GM19395 (cell line): ENCODE measurements at regions not wholly inside any gene's neighbourhood (a gene's known extent, or its start where the extent isn't known, plus 50 kb on each side); places are given as distances from the start of the nearest gene placed in this dataset.

Experiments
- ATAC-seq: cut with Tn5 transposase; IDR thresholded peaks from one replicate; pipeline ENCODE4 v1.9.1; 2021; ENCODE audit warnings: mild to moderate bottlenecking, moderate library complexity; ENCODE audit not compliant: unreplicated experiment

DNA sequence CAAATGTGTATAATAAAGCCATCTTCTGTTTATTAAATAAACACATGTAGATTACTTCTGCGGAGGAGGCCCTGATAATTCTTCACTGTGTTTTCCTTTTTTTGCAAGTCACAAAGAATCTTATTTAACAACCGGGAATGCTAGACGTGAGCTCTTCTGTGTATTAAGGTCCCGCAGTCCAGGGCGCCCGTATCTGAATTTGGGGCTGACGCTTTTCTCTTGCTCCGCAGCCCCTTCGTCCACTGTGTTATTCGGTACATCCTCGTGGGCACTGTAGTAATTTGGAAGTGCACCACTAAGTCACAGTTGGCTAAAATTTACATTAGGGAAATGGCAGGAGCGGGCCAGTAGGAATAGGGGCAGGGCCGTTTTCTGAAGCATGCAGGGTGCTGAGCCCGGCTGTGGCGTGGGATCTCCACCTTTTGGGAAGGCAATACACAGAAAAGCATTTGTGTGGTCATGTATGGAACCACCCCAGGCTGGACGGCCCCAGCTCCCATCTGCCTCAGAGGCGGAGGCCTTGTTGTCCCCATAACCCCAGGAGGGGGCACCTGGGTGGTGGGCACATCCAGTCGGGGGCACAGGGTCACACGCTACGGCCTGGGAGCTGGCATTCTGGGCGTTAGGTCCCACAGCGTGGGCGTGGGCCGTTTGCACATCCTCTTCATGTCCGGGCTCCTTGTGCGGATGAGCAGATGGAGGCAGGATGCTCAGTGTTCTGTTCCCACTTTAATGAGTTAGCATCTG is 258.7 kb upstream of the IRX4 start:
- no peak for ATAC-seq

DNA sequence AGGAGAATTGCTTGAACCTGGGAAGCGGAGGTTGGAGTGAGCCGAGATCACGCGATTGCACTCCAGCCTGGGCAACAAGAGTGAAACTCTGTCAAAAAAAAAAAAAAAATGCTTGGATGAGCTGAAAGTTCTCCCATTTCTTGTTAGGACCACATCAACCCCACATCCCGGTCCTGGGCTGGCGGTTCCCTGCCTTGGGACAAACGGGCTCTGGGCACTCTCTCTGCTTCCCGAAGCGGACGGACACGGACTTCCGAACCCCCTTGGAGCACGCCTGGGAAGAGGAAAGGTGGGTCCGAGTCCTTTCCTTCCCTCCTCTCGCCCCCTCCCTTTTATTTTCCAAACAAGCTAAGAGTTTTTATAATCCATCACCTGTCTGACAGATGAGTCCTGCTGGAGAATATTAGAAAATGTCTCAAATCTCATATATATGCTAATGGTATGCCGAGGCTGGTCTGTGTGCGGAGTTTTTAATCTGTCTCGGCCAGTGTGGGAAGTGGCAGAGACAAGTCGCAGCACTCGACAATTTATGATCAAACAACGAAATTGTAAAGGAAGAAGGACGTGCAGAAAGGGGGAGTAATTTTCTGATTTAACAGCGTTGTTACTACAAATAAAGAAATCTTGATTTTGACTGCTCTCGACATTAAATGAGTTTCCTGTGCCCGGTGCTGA is 257.9 kb upstream of the IRX4 start:
- no peak for ATAC-seq

DNA sequence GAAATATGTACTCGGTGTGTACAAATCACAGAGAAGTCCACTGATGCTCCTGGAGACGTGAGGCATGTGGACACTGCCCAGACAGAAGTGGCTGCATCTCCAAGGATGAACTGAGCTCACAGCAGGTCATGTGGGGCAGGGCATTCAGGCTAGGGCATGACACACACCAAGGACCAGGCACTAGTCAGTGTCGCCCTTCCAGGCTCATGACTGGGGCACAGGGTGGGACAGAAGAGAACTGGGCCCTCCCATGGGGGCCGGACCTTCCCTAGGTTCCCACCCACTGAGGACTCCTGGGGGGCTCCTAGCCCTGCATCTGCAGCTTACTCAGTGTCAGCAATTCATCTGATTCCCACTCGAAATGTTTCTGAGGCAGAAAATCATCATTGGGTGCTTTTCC is 256.8 kb upstream of the IRX4 start:
- no peak for ATAC-seq

DNA sequence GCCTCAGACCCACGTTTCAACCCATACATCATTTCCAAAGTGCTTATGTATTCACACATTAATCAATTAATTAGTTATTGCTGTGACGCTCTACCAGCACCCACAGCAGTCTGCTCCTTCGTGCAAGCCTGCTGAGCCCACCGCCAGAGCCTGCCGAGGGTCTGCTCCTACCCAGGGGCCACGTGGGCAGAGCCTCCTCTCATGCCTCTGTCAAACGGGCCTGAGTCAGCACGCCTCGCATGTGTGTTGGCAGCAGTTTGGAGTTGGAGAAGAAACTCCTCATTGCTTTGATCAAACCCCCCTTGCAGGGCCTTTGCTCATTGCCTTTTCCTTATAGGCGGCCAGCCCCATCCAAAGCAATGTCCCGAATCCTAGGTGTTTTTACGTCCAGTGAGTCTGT is 256.2 kb upstream of the IRX4 start:
- ATAC-seq = no peak

DNA sequence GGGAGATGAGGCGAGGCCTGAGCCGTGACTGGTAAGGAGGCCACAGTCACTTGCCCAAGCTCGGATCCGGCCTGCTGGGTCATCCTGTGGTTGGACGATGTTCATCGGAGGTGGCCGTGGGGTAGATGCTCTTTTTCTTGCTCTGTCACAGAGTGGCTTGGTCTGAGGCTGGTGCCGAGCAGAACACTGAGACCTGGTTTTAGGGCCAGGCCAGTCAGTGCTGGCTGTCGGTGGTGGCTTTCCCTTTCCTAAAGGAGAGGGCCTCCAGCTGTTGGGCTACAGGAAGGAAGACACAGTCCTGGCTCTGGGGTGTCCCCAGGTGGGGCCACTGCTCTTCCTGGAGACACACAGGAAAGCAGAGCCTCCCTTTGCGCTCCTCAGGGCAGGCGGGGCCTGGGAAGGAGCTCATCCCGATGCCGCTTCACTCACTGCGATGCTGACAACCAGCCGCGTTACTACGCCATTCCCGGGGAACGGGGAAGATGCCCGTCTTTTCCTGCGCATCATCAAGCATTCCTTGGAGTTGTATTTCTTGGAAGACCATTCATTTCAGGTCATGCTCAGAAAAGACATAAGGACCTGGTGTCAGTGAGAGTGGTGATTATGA is 254.8 kb upstream of the IRX4 start:
- ATAC-seq = no peak

DNA sequence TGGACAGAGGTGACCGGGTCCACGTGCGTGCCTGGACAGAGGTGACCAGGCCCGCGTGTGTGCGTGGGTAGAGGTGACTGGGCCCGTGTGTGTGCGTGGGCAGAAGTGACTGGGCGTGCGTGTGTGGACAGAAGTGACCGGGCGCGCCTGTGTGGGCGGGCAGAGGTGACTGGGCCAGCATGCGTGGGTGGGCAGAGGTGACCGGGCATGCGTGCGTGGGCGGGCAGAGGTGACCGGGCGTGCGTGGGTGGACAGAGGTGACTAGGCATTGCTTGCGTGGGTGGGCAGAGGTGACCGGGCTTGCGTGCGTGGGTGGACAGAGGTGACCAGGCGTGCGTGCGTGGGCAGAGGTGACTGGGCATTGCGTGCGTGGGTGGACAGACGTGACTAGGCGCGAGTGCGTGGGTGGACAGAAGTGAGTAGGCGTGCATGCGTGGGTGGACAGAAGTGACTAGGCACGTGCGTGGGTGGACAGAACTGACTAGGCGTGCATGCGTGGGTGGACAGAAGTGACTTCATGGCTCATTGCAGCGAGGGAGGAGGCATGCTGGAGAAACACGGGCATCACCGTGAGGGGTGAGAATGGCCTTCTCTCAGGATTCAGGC is 254.1 kb upstream of the IRX4 start:
- ATAC-seq = no peak

DNA sequence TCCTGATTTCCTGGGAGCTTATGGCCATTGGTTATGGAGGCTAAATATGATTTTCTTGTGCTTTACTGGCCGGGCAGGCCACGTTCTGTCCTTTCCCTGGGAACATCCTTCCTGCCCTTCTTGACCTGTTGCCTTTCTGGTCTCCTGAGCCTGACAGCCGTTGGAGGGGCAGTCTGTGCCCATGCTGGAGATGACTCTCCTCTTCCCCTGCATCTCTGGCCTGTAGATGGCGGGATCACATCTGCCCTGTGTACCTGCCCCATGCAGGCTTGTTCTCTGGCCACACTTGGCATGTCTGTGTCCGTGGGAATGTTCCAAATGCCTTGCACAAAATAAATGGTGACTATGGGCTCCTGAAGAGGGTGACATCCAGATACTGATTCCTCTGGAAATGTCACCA is 253.1 kb upstream of the IRX4 start:
- no peak for ATAC-seq

DNA sequence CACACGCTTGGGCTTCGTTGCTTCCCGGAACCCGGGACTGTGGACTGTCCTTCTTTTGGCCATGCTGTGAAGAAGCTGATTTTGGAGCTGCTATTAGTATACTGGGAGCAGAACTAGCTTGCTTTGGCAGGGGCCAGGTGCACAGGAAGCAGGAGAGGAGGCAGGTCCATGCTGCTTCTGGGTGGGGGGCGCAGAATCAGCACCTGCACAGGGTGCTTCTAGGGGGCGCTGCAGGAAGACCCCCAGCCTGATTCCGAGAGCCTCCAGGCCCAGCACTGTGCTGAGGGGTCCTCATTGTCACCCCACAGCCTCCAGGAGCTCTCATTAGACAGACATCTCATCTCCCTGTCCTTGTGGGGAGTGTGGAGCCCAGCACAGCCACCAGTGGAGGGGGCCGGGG is 252.6 kb upstream of the IRX4 start:
- ATAC-seq = no peak

DNA sequence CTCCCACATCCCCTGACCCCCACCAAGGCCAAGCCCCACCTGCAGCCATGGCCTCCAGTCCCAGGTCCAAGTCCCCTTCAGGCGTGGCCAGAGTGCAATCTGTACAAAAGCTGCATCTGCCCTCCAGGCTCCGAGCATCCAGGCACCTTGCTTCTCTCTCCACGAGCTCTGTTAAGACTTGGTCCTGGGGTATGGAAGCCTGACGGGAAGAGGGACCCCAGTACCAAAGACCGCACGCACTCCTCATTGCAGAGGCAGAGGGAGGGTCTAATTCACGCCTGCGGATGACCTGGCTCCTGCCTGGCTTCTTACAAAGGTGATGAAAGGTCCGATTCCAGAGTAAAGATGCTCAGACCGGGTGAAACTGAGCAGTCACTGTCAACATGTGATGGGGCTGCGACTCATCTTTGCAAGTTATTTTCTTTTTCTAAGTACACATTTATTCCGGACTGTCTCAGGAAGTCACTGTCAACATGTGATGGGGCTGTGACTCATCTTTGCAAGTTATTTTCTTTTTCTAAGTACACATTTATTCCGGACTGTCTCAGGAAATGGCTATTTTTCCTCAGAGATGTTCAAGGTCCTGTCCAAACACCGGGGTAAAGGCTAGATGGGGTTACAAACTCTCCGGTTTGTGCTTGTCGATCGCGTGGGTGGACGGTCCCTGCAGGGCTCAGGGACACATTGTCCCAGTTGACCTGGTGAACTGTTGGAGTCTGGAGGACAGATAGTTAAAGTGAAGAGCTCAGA is 252.0 kb upstream of the IRX4 start:
- ATAC-seq = no peak

DNA sequence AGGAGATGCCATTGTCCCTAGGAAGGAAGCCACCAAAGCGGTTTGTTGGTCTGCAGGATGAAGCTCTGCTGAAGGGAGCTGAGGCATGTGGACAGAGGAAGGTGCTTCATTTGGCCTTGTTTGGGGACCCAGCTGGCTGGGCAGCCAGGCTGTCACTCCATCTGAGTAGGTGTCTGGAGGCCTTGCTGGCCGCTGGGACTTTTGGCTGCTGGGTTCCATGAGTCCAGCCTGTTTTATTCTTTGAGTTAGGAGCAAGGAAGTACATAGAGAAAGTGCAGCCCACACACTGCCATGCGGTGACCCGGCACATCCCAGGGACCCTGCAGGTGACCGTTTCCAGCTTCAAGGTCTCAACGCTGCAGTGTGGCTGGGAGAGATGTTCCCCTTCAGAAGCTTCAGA is 251.2 kb upstream of the IRX4 start:
- ATAC-seq = no peak

DNA sequence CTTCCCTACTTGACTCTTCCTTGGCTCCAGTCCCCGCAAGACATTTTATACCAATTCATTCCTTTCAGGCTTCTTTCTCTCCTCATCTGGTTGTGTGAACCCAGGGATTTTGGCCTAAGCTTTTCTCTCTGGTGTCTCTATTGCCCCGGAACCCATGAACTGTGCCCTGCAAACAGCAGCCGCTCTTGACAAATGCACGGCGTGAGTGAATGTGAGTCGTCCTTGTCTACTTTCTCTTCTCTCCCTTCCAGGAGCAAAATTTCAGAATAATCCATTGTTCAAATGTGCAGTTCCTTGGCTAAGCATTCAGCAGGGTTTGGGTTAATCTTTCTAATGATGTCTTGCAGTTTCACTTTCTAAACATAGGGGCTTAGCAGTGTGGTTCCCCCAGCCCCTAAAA is 250.4 kb upstream of the IRX4 start:
- ATAC-seq = no peak

DNA sequence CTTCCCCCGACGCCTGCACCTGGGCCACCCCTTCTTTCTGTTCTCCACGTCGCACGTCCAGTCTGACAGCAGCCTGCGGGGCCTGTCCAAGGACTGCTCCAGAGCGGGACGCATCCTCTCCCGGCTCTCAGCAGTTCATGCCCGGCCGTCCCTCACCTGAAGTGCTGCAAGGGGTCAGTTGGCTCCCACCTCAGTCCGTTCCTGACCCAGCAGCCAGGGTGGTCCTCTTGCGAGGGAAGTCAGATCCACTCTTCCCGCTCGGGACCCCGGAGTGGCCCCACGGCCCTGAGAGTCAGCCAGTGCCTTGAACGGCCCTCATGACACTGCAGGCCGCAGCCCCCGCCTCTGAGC is 249.7 kb upstream of the IRX4 start:
- no peak for ATAC-seq

DNA sequence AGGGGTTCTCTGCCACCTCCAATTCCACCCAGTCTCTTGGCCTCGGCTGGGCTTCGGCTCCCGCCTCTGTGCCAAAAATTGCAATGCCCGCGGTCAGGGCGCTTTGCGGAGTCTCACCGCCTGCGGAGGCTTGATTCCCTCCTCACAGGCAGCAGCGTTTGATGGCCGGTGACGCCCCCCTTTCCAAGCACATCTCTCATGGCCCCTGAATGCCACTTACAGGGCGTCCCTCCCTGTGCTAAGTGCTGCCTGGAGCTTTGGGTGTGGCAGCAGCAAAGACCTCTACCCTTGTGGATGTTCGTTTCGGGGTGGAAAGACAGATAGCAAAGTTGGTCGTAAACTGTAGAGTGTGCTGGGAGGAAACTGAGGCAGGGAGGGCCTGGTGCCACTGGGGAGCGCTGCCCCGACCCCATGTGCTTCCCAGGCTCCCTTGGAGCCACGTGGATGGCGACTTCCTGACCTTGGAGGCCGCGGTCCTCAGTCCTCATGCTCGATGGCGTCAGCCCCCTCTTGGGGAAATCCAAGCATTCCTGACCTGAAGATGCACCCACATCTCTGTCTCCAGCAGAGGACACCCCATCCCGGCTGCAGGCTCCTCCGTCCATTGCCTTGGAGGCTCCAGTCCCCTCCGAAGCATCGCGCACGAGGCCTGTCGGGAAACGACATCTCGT is 249.2 kb upstream of the IRX4 start:
- no peak for ATAC-seq

DNA sequence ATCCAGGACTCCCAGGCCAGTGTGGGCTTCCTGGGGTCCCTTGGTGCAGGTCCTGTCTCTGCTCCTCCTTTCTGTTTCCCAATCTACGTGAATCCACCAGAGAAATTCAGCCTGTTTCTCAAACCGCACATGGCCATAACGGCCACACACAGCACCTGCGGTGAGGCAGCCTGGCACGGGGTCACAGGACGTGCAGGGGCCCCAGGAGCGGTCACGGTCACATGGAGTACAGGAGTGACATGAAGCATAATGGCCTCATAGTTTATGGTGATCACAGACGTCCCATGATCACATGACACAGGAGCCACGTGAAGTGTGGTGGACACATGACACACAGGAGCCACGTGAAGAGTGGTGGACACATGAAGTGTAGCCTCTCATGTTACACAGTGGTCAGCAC is 248.5 kb upstream of the IRX4 start:
- no peak for ATAC-seq

DNA sequence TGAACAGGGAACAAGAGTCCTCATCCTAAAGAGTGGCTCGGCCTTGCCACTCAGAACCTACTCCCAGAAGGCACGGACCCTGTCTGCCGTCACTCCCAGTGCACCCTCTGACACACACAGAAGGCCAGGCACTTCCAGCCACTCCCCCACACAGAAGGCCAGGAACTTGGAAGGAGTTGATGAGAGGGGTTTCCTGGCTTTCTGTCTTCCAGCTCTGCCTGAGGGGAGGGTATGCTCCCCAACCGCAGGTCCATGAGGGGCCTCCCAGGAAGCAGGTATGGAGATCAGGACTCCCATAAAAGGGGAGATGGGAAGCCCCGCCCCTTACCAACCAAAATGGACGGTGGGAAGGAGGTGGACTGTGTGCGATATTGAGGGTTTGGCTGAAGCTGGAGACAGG is 247.6 kb upstream of the IRX4 start:
- no peak for ATAC-seq

DNA sequence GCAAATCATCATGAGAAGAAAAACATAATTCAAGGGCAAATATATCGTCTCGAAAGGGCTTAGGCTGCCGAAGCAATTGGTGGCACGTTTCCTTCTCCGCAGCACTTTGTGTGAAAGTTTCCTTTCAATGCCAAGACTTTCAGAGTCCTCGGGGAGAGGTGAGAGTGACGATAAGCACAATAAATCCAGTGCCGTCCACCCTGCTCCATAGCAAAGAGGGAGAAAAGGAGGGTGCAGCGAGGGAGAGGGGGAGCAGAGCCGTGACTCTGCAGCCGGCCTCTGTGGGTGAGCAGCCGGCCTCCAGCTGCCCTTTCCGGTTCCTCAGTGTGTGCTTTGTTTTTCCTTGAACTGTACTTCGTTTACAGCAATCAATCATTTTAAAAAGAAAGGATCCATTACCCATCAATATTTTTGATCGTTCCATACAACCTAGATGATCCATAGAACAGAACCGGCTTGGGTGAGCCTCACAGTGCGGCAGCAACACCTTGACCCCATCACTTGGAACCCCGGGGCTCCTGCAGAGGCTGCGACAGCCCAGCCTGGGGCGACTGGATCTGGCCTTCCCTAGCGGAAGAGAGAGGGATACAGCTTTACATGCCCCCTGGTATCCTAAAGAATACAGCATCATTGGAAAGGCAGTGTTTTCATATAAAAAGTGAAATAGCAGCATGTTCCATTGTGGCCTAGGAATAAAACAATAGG is 247.0 kb upstream of the IRX4 start:
- ATAC-seq = no peak

DNA sequence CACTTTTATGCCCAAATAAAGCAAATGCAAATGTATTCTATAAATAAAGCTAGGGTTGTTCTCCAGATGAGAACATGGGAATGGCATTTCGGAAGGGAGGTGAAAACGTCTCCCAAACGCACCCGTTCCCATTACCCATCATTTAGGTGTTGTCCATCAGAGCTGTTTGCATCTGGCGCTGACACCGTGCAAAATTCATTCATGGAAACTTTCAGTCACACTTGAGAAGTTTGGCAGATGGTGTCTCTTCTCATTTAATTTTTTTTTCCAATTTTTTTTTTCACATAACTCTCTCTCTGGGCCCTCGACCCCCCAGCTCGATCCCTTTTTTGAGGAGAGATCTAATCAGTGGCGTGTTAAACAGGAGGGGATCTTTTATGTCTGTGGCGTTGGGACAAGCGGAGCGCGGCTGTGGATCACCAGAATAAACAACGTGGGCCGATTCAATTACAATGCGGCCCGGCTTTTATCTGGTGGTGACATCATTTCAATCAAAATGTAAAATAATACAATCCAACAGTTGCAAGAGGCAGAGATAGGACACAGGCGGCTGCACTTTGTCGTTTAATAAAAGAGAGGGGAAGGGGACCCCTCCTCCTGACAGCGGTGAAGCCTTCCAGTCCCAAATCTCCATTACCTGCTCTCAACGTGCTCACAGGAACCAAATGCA is 246.1 kb upstream of the IRX4 start:
- ATAC-seq = no peak

DNA sequence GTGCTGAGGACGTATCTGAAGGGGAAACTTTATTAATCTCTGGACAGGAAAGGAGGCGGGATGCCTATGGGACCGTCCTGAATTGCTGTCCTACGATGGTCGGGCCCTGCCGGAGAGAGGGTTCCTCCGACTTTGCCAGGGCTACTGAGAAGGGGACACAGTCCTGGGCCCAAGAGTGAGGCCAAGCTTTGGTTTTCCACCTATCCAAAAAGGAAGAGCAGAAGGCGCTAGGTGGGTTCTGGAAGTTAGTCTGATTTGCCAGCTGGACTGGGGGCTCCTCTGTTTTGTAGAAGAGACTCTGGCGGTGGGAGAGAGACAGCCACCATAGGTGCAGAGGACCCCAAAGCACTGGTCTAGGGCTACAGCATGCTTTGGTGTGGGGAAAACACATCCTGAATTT is 243.8 kb upstream of the IRX4 start:
- ATAC-seq = no peak

DNA sequence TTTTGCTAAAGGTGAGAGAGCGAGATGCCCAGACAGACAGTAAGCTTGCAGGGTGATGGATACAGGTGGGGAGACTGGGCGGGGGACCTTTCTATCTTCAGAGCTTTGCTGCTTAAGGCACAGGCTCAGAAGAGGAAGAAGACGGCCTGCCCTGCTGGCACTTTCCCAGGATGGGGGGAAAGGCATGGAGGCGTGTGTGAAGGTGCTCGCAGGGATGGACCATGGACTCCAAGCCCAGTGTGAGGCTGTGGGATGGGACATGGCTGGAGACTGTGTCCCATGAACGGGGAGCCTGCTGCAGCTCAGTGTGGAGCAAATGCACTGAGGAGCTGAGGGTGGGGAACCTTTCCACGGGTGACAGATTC is 243.2 kb upstream of the IRX4 start:
- no peak for ATAC-seq
